Stimulated activated CD4-positive, alpha-beta T cell treated with anti-CD3 and anti-CD28 coated beads, Interleukin-2, amount 100 ng/mL, for 48 hours (primary cell): ENCODE measurements at regions not wholly inside any gene's neighbourhood (a gene's known extent, or its start where the extent isn't known, plus 50 kb on each side); places are given as distances from the start of the nearest gene placed in this dataset.
"Not testable (repeated sequence)": the region's sequence is repeated elsewhere in the genome, so short reads cannot be mapped to it uniquely, and the experiment has no call there.

Experiments
- DNase-seq, 2 donors: peaks; one replicate each; pipeline ENCODE4 v3.0.0-alpha.2; 2020

GRCh38 chr12:105595440-105595839 is 264.9 kb downstream of the C12orf75 start:
- no peak for DNase-seq

GRCh38 chr12:105596731-105597130 is 266.2 kb downstream of the C12orf75 start:
- no peak for DNase-seq

GRCh38 chr12:105598031-105598430 is 267.5 kb downstream of the C12orf75 start:
- no peak for DNase-seq

- DNase-seq = no peak
These were observed 270.5 kb downstream of the C12orf75 start for GRCh38 chr12:105600911-105601545.

GRCh38 chr12:105602312-105602711 is 271.8 kb downstream of the C12orf75 start:
- DNase-seq = not testable (repeated sequence)

- not testable (repeated sequence) for DNase-seq
These were observed 273.8 kb downstream of the C12orf75 start for GRCh38 chr12:105604281-105604680.

- not testable (repeated sequence) for DNase-seq
These were observed 276.1 kb downstream of the C12orf75 start for GRCh38 chr12:105606613-105607012.

- DNase-seq = not testable (repeated sequence)
These were observed 278.5 kb downstream of the C12orf75 start for GRCh38 chr12:105609001-105609400.

- DNase-seq = no peak
These were observed 280.0 kb downstream of the C12orf75 start for GRCh38 chr12:105610459-105610858.

- no peak for DNase-seq
These were observed 280.8 kb downstream of the C12orf75 start for GRCh38 chr12:105611340-105611739.

GRCh38 chr12:105613269-105613668 is 282.8 kb downstream of the C12orf75 start:
- no peak for DNase-seq

- DNase-seq = no peak
These were observed 283.4 kb downstream of the C12orf75 start for GRCh38 chr12:105613887-105614286.

- DNase-seq = no peak
These were observed 286.6 kb downstream of the C12orf75 start for GRCh38 chr12:105616971-105617540.

- no peak for DNase-seq
These were observed 291.7 kb downstream of the C12orf75 start for GRCh38 chr12:105622220-105622619.

- no peak for DNase-seq
These were observed 292.6 kb downstream of the C12orf75 start for GRCh38 chr12:105622846-105623736.

- no peak for DNase-seq
These were observed 296.2 kb downstream of the C12orf75 start for GRCh38 chr12:105626653-105627052.

- DNase-seq = no peak
These were observed 307.0 kb downstream of the C12orf75 start for GRCh38 chr12:105637470-105637869.

- no peak for DNase-seq
These were observed 310.3 kb downstream of the C12orf75 start for GRCh38 chr12:105640761-105641160.

- no peak for DNase-seq
These were observed 311.3 kb downstream of the C12orf75 start for GRCh38 chr12:105641749-105642148.

- no peak for DNase-seq
These were observed 314.3 kb downstream of the C12orf75 start for GRCh38 chr12:105644770-105645169.

- no peak for DNase-seq
These were observed 324.1 kb downstream of the C12orf75 start for GRCh38 chr12:105654606-105655005.

GRCh38 chr12:105658389-105658788 is 327.9 kb downstream of the C12orf75 start:
- no peak for DNase-seq

GRCh38 chr12:105659355-105660075 is 329.0 kb downstream of the C12orf75 start:
- DNase-seq = no peak
